ENCODE measurements at regions not wholly inside any gene's neighbourhood (a gene's known extent, or its start where the extent isn't known, plus 50 kb on each side); places are given as distances from the start of the nearest gene placed in this dataset.

DNA sequence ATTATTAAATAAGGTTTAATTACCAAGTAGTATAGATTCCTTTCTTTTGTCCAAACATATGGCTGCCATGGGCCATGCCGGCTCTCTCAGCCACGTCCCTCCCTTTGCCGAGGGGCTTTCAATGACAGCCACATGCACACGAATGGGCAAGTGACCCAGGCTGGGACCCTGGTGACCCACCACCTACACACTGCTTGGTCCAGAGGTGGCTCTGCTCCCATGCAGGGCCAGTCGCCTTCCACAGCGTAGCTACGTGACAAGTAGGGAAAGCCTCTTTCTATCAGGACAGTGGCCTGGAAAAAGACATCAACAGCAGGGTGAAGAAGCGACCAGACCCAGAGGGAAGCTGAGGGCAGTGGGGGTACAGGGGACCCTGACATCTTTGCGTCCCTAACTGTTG is 152.8 kb upstream of the CST7 start:
- no peak for DNase-seq (ENCODE audit: low spot score)

GRCh38 chr20:24797113-24797512 is 152.0 kb upstream of the CST7 start:
- DNase-seq (ENCODE audit: low spot score): no peak

GRCh38 chr20:24797745-24798655 is 151.1 kb upstream of the CST7 start:
- no peak for DNase-seq (ENCODE audit: low spot score)

- DNase-seq (ENCODE audit: low spot score): no peak
Measured at GRCh38 chr20:24798930-24799705, 150.0 kb upstream of the CST7 start.

GRCh38 chr20:24799971-24800580 is 149.0 kb upstream of the CST7 start:
- no peak for DNase-seq (ENCODE audit: low spot score)

DNA sequence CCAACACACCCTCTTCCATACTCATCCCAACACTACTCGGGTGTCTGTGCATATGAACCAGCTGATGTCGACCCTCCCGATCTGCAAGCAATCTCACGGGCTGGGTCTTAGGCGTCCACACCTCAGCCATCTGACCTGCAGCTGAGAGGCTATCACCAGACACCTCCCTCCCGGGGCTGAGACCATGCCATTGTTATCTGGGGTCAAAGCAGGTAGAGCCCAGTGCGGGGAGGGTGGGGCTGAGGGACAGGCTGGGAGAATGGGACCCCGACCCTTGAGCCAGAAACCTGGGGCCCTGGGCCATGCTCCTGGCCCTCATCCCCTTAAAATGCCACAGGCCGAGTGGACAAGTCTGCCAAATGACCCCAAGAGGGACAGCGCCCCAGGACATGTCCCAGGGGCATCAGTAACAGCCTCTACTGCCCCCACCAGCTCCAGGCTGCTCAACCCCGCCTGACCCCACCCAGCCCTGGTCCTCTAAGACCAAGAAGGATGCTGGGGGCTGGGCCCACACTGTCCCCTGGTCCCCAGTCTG is 146.7 kb upstream of the CST7 start:
- DNase-seq (ENCODE audit: low spot score): no peak

DNA sequence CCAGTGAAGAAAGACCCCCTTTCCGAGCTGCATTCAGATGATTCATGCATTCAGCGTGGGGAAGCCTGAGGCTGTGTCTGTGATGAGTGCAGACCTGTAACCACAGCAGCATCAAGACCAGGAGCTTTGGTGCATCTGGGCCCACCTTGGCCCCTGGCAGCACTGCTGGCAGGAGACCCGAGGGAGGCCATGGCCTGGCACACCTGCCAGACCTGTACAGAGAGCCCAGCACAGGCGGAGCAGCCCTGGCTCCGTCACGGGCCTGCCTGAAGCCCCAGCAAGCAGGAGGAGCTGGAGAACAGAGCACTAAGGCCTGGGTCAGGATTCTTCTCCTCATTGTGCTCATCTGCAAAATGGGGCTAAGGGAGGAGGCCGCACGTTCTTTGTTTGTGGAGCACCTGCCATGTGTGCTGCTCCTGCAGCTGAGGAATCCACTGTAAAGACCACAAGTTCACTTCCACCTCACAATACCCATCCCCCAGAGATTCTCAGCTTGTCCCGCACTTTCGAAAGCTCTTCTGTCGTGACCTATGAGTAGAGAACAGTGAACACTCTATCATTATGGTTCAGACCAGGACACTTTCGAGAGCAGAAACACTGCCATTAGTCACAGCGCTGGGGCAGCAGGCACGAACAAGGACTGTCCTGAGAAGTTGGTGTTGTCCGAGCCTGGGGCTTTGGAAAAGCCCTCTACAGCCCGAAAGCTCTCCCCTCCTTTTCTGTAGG is 144.4 kb upstream of the CST7 start:
- no peak for DNase-seq (ENCODE audit: low spot score)

DNA sequence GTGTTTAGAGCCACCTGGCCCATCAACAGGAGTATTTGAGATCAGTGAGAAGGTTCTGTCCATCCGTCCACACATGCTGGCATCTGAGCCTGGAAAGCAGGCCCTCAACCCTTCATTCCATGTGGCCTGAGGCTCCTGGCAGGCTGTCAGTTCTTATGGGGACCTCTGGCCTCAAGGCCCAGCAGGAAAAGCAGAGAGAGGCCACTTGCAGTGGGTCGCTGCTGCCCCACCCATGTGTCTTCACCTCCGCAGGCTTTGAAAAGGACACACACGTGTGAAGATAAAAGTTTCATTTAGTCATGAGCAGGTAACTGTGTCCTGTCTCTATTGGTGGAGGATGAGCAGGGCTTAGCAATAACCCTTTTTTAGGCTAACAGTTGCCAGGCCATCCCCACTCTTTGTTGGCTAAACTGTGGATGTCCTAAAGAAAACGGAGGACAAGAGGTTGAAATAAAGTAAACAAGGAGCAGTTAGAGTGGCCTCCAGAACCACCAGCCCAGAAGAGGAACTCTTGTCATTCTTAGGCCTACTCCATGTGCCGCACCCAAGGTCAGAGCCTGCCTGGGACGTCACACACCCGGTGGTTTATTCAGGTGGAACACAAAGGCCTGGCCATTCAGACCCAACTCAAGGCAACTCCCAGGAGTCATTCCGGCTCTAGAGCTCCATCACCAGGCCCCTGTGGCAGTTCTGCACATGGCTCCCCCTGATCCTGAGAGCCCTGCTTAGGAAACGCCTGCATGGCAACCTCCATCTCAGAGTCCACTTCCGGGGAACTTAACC is 143.4 kb upstream of the CST7 start:
- DNase-seq (ENCODE audit: low spot score): no peak

DNA sequence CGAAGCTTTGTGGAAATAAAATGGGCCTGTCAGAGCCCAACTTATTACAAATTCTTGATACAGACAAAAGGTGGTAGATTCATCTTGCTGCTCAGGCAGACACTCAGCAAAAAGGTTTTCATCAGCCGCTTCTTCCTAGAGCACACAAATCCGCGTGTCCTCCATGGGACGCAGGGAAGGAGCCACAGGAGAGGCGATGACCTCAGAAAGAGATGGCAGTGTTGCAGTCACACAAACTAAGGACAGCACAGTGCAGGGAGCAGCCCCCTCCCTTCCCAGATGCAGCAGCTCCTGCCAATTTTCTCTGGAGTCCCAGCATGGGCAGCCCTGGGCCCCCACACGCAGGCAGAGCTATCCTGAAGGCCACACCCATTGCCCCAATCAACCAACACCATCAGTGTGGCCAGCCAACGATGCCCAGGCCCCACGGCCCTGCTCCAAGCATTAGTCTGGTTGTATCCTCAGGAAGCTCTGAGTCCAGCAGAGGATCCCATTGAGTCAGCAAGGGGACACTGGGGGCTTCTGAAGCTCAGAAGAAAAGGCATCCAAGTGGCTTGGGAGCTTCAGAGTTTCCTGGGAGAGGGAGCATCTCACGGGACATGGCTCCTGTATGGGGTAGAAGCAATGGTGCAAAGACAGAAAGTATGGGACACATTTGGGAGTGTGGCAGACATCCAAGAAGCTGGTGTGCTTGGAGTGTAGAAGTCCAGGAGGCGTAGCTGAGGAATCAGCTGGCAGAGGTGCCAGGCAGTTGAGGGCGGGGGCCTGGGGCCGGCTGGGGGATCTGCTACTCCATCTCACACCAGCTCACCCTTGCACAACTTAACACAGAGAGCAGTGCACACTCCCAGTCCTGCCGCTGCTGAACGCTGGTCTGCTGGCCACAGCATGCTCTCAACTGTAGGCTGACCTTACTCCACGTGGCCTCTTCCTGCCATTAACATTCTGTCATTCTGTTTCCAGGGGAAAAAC is 142.1 kb upstream of the CST7 start:
- DNase-seq (ENCODE audit: low spot score): no peak

DNA sequence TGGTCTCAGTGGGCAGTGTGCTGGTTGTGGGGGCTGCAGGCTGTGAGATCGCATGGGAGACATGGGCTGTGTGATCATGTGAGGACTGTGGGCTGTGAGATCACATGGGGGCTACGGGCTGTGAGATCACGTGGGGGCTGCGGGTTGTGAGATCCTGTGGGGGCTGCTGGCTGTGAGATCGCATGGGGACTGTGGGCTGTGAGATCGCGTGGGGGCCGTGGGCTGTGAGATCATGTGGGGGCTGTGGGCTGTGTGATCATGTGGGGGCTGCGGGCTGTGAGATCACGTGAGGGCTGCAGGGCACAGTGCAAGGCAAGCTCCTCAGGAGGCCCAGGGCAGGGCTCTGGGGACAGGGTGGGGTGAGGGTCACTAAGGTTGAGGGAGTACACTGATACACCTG is 140.5 kb upstream of the CST7 start:
- no peak for DNase-seq (ENCODE audit: low spot score)

DNA sequence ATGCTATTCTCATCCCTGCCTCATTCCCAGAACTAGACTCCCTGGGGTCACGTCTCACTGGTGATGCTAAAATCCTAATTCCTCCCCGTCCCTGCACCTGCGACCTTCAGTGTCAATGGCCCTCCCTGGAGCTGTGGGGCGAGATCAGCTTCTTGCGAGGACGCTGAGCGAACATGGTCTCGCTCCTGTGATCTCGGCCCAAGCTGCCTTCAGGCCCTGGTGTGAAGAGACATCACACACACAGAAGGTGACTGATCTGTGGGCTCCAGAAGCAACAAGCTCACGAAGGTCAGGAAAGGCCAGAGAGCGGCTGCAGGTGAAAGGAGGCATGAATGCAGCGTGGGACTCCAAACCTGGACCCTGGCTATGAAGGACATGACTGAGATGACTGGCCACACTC is 139.5 kb upstream of the CST7 start:
- DNase-seq (ENCODE audit: low spot score): no peak

DNA sequence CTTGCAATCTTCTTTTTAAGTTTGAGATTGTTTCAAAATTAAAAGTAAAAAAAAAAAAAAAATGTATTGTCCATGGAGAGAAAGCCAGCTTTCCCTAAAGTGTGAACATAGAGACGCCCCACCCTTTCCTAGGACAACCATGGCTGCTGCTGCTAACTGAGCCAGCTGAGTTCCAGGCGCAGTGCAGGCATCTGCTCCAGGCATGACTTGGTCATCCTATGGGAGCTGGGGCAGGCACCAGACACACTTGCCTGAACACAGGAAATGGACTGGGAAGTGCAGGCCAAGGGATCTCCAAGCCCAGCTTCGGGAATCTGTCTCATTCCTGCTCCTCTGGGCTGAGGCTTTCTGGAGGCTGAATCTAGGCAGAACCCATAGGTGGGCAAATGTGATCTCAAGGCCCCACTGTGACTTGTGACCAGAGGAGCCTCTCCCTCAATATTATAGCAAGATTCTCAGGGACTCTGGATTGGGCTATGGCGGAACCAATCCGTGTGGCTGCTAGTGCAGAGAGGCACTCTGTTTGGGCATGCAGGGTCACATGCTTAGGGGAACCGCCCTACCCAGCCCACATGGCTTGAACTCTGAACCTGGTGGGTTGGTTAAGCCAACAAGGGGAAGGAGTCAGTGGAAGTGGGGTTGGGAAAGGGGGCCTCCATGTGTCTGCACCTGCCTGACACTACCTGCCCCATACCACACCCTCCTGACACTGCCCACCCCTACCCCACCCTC is 138.2 kb upstream of the CST7 start:
- no peak for DNase-seq (ENCODE audit: low spot score)

DNA sequence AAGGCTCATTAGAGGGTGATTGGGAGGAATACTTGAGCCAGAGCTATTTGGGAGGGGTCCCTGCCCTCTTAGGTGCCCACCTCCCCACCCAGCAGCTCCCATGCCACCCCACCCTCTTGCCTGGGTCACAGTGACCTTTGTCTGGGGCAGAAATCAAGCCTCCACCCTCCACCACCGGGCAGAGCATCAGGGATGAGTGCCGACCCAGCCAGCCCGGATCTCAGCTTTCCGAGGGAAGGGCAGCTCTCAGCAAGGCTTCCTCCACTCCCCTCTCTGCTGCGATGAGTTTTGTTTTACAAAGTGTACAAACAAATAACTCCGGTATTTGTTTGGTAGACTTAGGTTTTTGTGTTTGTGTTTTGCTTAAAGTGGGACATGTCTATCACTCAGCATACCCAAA is 136.7 kb upstream of the CST7 start:
- DNase-seq (ENCODE audit: low spot score): no peak

DNA sequence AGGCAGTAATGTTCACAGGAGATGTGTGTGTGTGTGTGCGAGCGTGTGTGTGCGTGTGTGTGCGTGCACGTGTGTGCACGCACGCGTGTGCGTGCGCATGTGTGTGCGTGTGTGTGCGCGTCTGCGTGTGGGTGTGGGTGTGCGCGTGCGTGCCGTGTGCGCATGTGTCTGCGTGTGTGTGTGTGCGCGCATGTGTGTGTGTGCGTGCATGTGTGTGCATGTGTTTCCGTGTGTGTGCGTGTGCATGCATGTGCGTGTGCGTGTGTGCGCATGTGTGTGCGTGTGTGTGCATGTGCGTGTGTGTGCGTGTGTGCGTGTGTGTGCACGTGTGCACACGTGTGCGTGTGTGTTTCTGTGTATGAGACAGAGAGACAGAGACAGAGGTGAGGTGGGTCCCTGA is 136.0 kb upstream of the CST7 start:
- no peak for DNase-seq (ENCODE audit: low spot score)

GRCh38 chr20:24813496-24813895 is 135.6 kb upstream of the CST7 start:
- DNase-seq (ENCODE audit: low spot score): no peak

GRCh38 chr20:24813936-24814335 is 135.1 kb upstream of the CST7 start:
- no peak for DNase-seq (ENCODE audit: low spot score)

GRCh38 chr20:24814556-24815195 is 134.4 kb upstream of the CST7 start:
- no peak for DNase-seq (ENCODE audit: low spot score)

- DNase-seq (ENCODE audit: low spot score): no peak
Measured at GRCh38 chr20:24815196-24815815, 133.8 kb upstream of the CST7 start.
